Endothelial cell of umbilical vein (primary cell): ENCODE measurements at regions not wholly inside any gene's neighbourhood (a gene's known extent, or its start where the extent isn't known, plus 50 kb on each side); places are given as distances from the start of the nearest gene placed in this dataset.

Source experiments
- BruUV-seq: library from RNA; stranded (reverse); fragments of 400-500 nt; replicated peaks from 2 replicates; lab custom pipeline; 2021; lab: Mats Ljungman, UMichigan
- CTCF ChIA-PET: fragments of 300-600, 350-600 bp; sonication (Branson Sonifier 250); formaldehyde crosslinking; loops from one replicate; lab custom pipeline; 2021; ENCODE audit warnings: antibody characterized with exemption, inconsistent platforms; lab: Charles Lee
- POLR2A ChIA-PET: fragments of 300-600, 350-600 bp; sonication (Branson Sonifier 250); formaldehyde crosslinking; loops from one replicate; lab custom pipeline; 2021; ENCODE audit warnings: antibody characterized with exemption, inconsistent platforms; lab: Charles Lee
- DNase-seq: peaks from one replicate; pipeline ENCODE4 v3.0.0-alpha.2; 2011; ENCODE audit warnings: low read depth, low spot score
- FAIRE-seq: peaks from 2 replicates; lab custom pipeline; 2011; peaks lifted over from hg19 to GRCh38; lab: Jason Lieb, UNC
- H2AFZ ChIP-seq: 2 replicates; pipeline ENCODE4 v1.6.0; 2012; ENCODE audit warnings: low read depth, low read length, control low read depth, inconsistent platforms
- H3K27ac ChIP-seq: 2 replicates; pipeline ENCODE4 v1.5.1; 2011; ENCODE audit warnings: low read depth, mild to moderate bottlenecking, control low read depth, low read length, moderate library complexity; ENCODE audit not compliant: insufficient read depth
- H3K27me3 ChIP-seq, 2 experiments: 2 replicates each; pipeline versions ENCODE4 v1.6.0 to v1.6.1; 2011; ENCODE audit warnings: low read length in 2 of 2, mixed read lengths in 1 of 2; ENCODE audit not compliant: control insufficient read depth in 2 of 2, insufficient read depth in 2 of 2
- H3K36me3 ChIP-seq, 2 experiments: 2 replicates in 1 of 2; 3 replicates in 1 of 2; pipeline ENCODE4 v1.5.1; 2011; ENCODE audit warnings: low read length in 2 of 2, mild to moderate bottlenecking in 1 of 2, moderate library complexity in 1 of 2; ENCODE audit not compliant: control insufficient read depth in 2 of 2, insufficient read depth in 2 of 2; ENCODE audit errors: extremely low read depth in 1 of 2
- H3K4me1 ChIP-seq: 3 replicates; pipeline ENCODE4 v1.5.1; 2011; ENCODE audit warnings: mild to moderate bottlenecking, low read length; ENCODE audit not compliant: control insufficient read depth, insufficient read depth; ENCODE audit errors: extremely low read depth
- H3K4me2 ChIP-seq: 2 replicates; pipeline ENCODE4 v1.6.1; 2011; ENCODE audit warnings: low read length, control low read depth, mixed read lengths; ENCODE audit not compliant: insufficient read depth
- H3K4me3 ChIP-seq, 3 experiments: fragments of 200-600 bp in 1 of 3; sonication (generic), shearing (Covaris generic) in 1 of 3; replicated peaks in 1 of 3; 2 replicates each; pipeline ENCODE4 v1.5.1; 2011 to 2016; ENCODE audit warnings: control low read depth in 3 of 3, low read length in 3 of 3, mild to moderate bottlenecking in 2 of 3, inconsistent platforms in 1 of 3, low read depth in 1 of 3, moderate library complexity in 1 of 3; ENCODE audit not compliant: insufficient read depth in 1 of 3
- H3K79me2 ChIP-seq: 2 replicates; pipeline ENCODE4 v1.6.0; 2012; ENCODE audit warnings: low read length, inconsistent platforms; ENCODE audit not compliant: control insufficient read depth, insufficient read depth
- H3K9ac ChIP-seq: replicated peaks from 2 replicates; pipeline ENCODE3; 2011; ENCODE audit warnings: low read length, control low read depth; ENCODE audit not compliant: insufficient read depth; ENCODE audit errors: extremely low read depth
- H3K9me1 ChIP-seq: replicated peaks from 3 replicates; pipeline ENCODE4 v1.6.0; 2011; ENCODE audit warnings: mild to moderate bottlenecking, low read length; ENCODE audit not compliant: control insufficient read depth, insufficient read depth; ENCODE audit errors: extremely low read depth
- H3K9me3 ChIP-seq: replicated peaks from 2 replicates; pipeline ENCODE4 v1.5.1; 2012; ENCODE audit warnings: low read length, inconsistent platforms; ENCODE audit not compliant: control insufficient read depth, insufficient read depth
- H4K20me1 ChIP-seq: replicated peaks from 2 replicates; pipeline ENCODE3; 2011; ENCODE audit warnings: mild to moderate bottlenecking, low read length; ENCODE audit not compliant: control insufficient read depth, insufficient read depth; ENCODE audit errors: extremely low read depth
- EZH2 ChIP-seq: IDR thresholded peaks from 2 replicates; pipeline ENCODE4 v1.6.1; 2012; ENCODE audit warnings: borderline replicate concordance, low read depth, mild to moderate bottlenecking, moderate library complexity, low read length, inconsistent platforms; ENCODE audit not compliant: severe bottlenecking
- FOS ChIP-seq: IDR thresholded peaks from 2 replicates; pipeline ENCODE4 v1.6.1; 2011; ENCODE audit warnings: mild to moderate bottlenecking, low read length, moderate library complexity, borderline replicate concordance; ENCODE audit not compliant: insufficient read depth
- GATA2 ChIP-seq: IDR thresholded peaks from 2 replicates; pipeline ENCODE4 v1.7.0; 2011; ENCODE audit warnings: low read depth, mild to moderate bottlenecking, moderate library complexity, mixed read lengths, low read length; ENCODE audit not compliant: insufficient read length, insufficient read depth
- JUN ChIP-seq: IDR thresholded peaks from 2 replicates; pipeline ENCODE4 v1.6.1; 2011; ENCODE audit warnings: borderline replicate concordance, low read depth; ENCODE audit not compliant: insufficient read length, insufficient read depth
- MYC ChIP-seq: IDR thresholded peaks from one replicate; pipeline ENCODE4 v1.6.1; 2011; ENCODE audit warnings: mild to moderate bottlenecking, low read depth, low read length
- POLR2A ChIP-seq: IDR thresholded peaks from 2 replicates; pipeline ENCODE4 v1.6.1; 2012; ENCODE audit warnings: low read depth, mild to moderate bottlenecking, control low read depth, low read length
- POLR2AphosphoS5 ChIP-seq: IDR thresholded peaks from 2 replicates; pipeline ENCODE4 v1.6.1; 2012; ENCODE audit warnings: low read depth, mild to moderate bottlenecking, control low read depth, low read length, moderate library complexity; ENCODE audit not compliant: insufficient read depth
- dilution Hi-C: fragments of 300-500 bp; cut with MboI; formaldehyde crosslinking; loops from one replicate; pipeline ENCODE4 v1.15.0; 2019; ENCODE audit warnings: low sequenced_read_pairs; ENCODE audit not compliant: extremely low pct_ligation_motif_present
- intact Hi-C: fragments of 100-400 bp; cut with micrococcal nuclease; formaldehyde crosslinking; loops from one replicate; pipeline ENCODE4 v1.10.0; 2022
- TF ChIP-seq, protein P1 (sequence below): IDR thresholded peaks from 2 replicates; pipeline ENCODE4 v1.6.1; 2011; ENCODE audit not compliant: insufficient read depth, insufficient read length
- TF ChIP-seq, protein P2 (sequence below), 2 donors: IDR thresholded peaks; 1 replicate in 1 of 2; 2 replicates in 1 of 2; pipeline ENCODE4 v1.5.1; 2011; ENCODE audit warnings: low read length in 2 of 2, mild to moderate bottlenecking in 2 of 2, moderate library complexity in 2 of 2, control low read depth in 1 of 2, inconsistent platforms in 1 of 2, low read depth in 1 of 2; ENCODE audit not compliant: insufficient read depth in 1 of 2; ENCODE audit errors: extremely low read depth in 1 of 2

DNA sequence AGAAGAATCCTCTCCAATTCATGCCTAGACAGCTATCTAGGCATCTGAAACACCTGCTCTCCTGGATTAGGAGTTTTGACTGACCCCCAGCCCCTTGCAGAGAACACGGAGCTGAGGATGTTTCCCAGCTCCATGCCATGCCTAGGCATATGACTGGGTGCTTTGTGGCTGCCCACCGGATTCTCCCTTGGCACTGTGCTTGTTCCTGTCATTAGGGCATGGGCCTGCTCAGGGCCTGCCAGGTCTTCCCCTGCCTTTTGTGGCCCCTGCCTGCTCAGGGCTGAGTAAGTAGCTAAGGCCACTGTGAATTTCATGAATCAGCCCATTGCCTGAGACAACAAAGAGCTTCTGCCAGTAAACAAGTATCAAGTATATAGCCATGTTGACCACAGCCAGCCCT is 867.4 kb downstream of the TECRL start:
- no peaks in the 10 kb centered on the region for H3K36me3 ChIP-seq
- ChIA-PET POLR2A (no interaction called here), CTCF (no interaction called here)
- H4K20me1 ChIP-seq: no peaks in the 10 kb centered on the region
- H3K4me3 ChIP-seq: no peak overlapping the region
- TF ChIP-seq POLR2A: no peak
- no peak for TF ChIP-seq MYC
- TF ChIP-seq, protein P1, sequence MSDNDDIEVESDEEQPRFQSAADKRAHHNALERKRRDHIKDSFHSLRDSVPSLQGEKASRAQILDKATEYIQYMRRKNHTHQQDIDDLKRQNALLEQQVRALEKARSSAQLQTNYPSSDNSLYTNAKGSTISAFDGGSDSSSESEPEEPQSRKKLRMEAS: no peak
- no peak for TF ChIP-seq EZH2
- TF ChIP-seq POLR2AphosphoS5: no peak
- TF ChIP-seq, protein P2, sequence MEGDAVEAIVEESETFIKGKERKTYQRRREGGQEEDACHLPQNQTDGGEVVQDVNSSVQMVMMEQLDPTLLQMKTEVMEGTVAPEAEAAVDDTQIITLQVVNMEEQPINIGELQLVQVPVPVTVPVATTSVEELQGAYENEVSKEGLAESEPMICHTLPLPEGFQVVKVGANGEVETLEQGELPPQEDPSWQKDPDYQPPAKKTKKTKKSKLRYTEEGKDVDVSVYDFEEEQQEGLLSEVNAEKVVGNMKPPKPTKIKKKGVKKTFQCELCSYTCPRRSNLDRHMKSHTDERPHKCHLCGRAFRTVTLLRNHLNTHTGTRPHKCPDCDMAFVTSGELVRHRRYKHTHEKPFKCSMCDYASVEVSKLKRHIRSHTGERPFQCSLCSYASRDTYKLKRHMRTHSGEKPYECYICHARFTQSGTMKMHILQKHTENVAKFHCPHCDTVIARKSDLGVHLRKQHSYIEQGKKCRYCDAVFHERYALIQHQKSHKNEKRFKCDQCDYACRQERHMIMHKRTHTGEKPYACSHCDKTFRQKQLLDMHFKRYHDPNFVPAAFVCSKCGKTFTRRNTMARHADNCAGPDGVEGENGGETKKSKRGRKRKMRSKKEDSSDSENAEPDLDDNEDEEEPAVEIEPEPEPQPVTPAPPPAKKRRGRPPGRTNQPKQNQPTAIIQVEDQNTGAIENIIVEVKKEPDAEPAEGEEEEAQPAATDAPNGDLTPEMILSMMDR (IDR thresholded peaks at IDR 0.05; ENCODE audit: extremely low read depth in 1 of 2, insufficient read depth in 1 of 2, low read depth in 1 of 2, low read length in 2 of 2): no peak
- no peak for TF ChIP-seq GATA2
- no peak for TF ChIP-seq JUN
- TF ChIP-seq FOS: no peak
- H3K9ac ChIP-seq: no peak overlapping the region
- no peaks in the 10 kb centered on the region for H3K79me2 ChIP-seq
- no peaks in the 10 kb centered on the region for H3K4me1 ChIP-seq
- FAIRE-seq (no peak), DNase-seq (no peak)
- dilution Hi-C loops: no loop called here
- no peaks in the 10 kb centered on the region for H3K27me3 ChIP-seq
- H2AFZ ChIP-seq: no peak overlapping the region
- H3K9me3 ChIP-seq: peaks cover 11% of the 10 kb centered on the region
- no TSS peak for BruUV-seq
- H3K9me1 ChIP-seq: no peaks in the 10 kb centered on the region
- intact Hi-C loops: no loop called here
- H3K27ac ChIP-seq: no peak overlapping the region
- no peak overlapping the region for H3K4me2 ChIP-seq
